ENCODE measurements at regions not wholly inside any gene's neighbourhood (a gene's known extent, or its start where the extent isn't known, plus 50 kb on each side); places are given as distances from the start of the nearest gene placed in this dataset.

- TF ChIP-seq CTCF (IDR thresholded peaks at IDR 0.05 in 8 of 11, conservative IDR thresholded peaks at IDR 0.05 in 3 of 11) = no peak
- TF ChIP-seq POLR2AphosphoS5 (IDR thresholded peaks at IDR 0.05) = no peak
- TF ChIP-seq POLR2A (IDR thresholded peaks at IDR 0.05) = no peak
Observed at GRCh38 chr6:119428633-119429032, 79.1 kb upstream of the MAN1A1 start.

Measured in spleen (tissue), 7 donors.